Endothelial cell of umbilical vein (primary cell): ENCODE measurements at regions not wholly inside any gene's neighbourhood (a gene's known extent, or its start where the extent isn't known, plus 50 kb on each side); places are given as distances from the start of the nearest gene placed in this dataset.

Experiments
- BruUV-seq: library from RNA; stranded (reverse); fragments of 400-500 nt; replicated peaks from 2 replicates; lab custom pipeline; 2021; lab: Mats Ljungman, UMichigan
- CTCF ChIA-PET: fragments of 300-600, 350-600 bp; sonication (Branson Sonifier 250); formaldehyde crosslinking; loops from one replicate; lab custom pipeline; 2021; ENCODE audit warnings: antibody characterized with exemption, inconsistent platforms; lab: Charles Lee
- POLR2A ChIA-PET: fragments of 300-600, 350-600 bp; sonication (Branson Sonifier 250); formaldehyde crosslinking; loops from one replicate; lab custom pipeline; 2021; ENCODE audit warnings: antibody characterized with exemption, inconsistent platforms; lab: Charles Lee
- DNase-seq: peaks from one replicate; pipeline ENCODE4 v3.0.0-alpha.2; 2011; ENCODE audit warnings: low read depth, low spot score
- FAIRE-seq: peaks from 2 replicates; lab custom pipeline; 2011; peaks lifted over from hg19 to GRCh38; lab: Jason Lieb, UNC
- H2AFZ ChIP-seq: 2 replicates; pipeline ENCODE4 v1.6.0; 2012; ENCODE audit warnings: low read depth, low read length, control low read depth, inconsistent platforms
- H3K27ac ChIP-seq: 2 replicates; pipeline ENCODE4 v1.5.1; 2011; ENCODE audit warnings: low read depth, mild to moderate bottlenecking, control low read depth, low read length, moderate library complexity; ENCODE audit not compliant: insufficient read depth
- H3K27me3 ChIP-seq, 2 experiments: 2 replicates each; pipeline versions ENCODE4 v1.6.0 to v1.6.1; 2011; ENCODE audit warnings: low read length in 2 of 2, mixed read lengths in 1 of 2; ENCODE audit not compliant: control insufficient read depth in 2 of 2, insufficient read depth in 2 of 2
- H3K36me3 ChIP-seq, 2 experiments: 2 replicates in 1 of 2; 3 replicates in 1 of 2; pipeline ENCODE4 v1.5.1; 2011; ENCODE audit warnings: low read length in 2 of 2, mild to moderate bottlenecking in 1 of 2, moderate library complexity in 1 of 2; ENCODE audit not compliant: control insufficient read depth in 2 of 2, insufficient read depth in 2 of 2; ENCODE audit errors: extremely low read depth in 1 of 2
- H3K4me1 ChIP-seq: 3 replicates; pipeline ENCODE4 v1.5.1; 2011; ENCODE audit warnings: mild to moderate bottlenecking, low read length; ENCODE audit not compliant: control insufficient read depth, insufficient read depth; ENCODE audit errors: extremely low read depth
- H3K4me2 ChIP-seq: 2 replicates; pipeline ENCODE4 v1.6.1; 2011; ENCODE audit warnings: low read length, control low read depth, mixed read lengths; ENCODE audit not compliant: insufficient read depth
- H3K4me3 ChIP-seq, 3 experiments: fragments of 200-600 bp in 1 of 3; sonication (generic), shearing (Covaris generic) in 1 of 3; replicated peaks in 1 of 3; 2 replicates each; pipeline ENCODE4 v1.5.1; 2011 to 2016; ENCODE audit warnings: control low read depth in 3 of 3, low read length in 3 of 3, mild to moderate bottlenecking in 2 of 3, inconsistent platforms in 1 of 3, low read depth in 1 of 3, moderate library complexity in 1 of 3; ENCODE audit not compliant: insufficient read depth in 1 of 3
- H3K79me2 ChIP-seq: 2 replicates; pipeline ENCODE4 v1.6.0; 2012; ENCODE audit warnings: low read length, inconsistent platforms; ENCODE audit not compliant: control insufficient read depth, insufficient read depth
- H3K9ac ChIP-seq: replicated peaks from 2 replicates; pipeline ENCODE3; 2011; ENCODE audit warnings: low read length, control low read depth; ENCODE audit not compliant: insufficient read depth; ENCODE audit errors: extremely low read depth
- H3K9me1 ChIP-seq: replicated peaks from 3 replicates; pipeline ENCODE4 v1.6.0; 2011; ENCODE audit warnings: mild to moderate bottlenecking, low read length; ENCODE audit not compliant: control insufficient read depth, insufficient read depth; ENCODE audit errors: extremely low read depth
- H3K9me3 ChIP-seq: replicated peaks from 2 replicates; pipeline ENCODE4 v1.5.1; 2012; ENCODE audit warnings: low read length, inconsistent platforms; ENCODE audit not compliant: control insufficient read depth, insufficient read depth
- H4K20me1 ChIP-seq: replicated peaks from 2 replicates; pipeline ENCODE3; 2011; ENCODE audit warnings: mild to moderate bottlenecking, low read length; ENCODE audit not compliant: control insufficient read depth, insufficient read depth; ENCODE audit errors: extremely low read depth
- EZH2 ChIP-seq: IDR thresholded peaks from 2 replicates; pipeline ENCODE4 v1.6.1; 2012; ENCODE audit warnings: borderline replicate concordance, low read depth, mild to moderate bottlenecking, moderate library complexity, low read length, inconsistent platforms; ENCODE audit not compliant: severe bottlenecking
- FOS ChIP-seq: IDR thresholded peaks from 2 replicates; pipeline ENCODE4 v1.6.1; 2011; ENCODE audit warnings: mild to moderate bottlenecking, low read length, moderate library complexity, borderline replicate concordance; ENCODE audit not compliant: insufficient read depth
- GATA2 ChIP-seq: IDR thresholded peaks from 2 replicates; pipeline ENCODE4 v1.7.0; 2011; ENCODE audit warnings: low read depth, mild to moderate bottlenecking, moderate library complexity, mixed read lengths, low read length; ENCODE audit not compliant: insufficient read length, insufficient read depth
- JUN ChIP-seq: IDR thresholded peaks from 2 replicates; pipeline ENCODE4 v1.6.1; 2011; ENCODE audit warnings: borderline replicate concordance, low read depth; ENCODE audit not compliant: insufficient read length, insufficient read depth
- MAX ChIP-seq: IDR thresholded peaks from 2 replicates; pipeline ENCODE4 v1.6.1; 2011; ENCODE audit not compliant: insufficient read depth, insufficient read length
- MYC ChIP-seq: IDR thresholded peaks from one replicate; pipeline ENCODE4 v1.6.1; 2011; ENCODE audit warnings: mild to moderate bottlenecking, low read depth, low read length
- POLR2A ChIP-seq: IDR thresholded peaks from 2 replicates; pipeline ENCODE4 v1.6.1; 2012; ENCODE audit warnings: low read depth, mild to moderate bottlenecking, control low read depth, low read length
- POLR2AphosphoS5 ChIP-seq: IDR thresholded peaks from 2 replicates; pipeline ENCODE4 v1.6.1; 2012; ENCODE audit warnings: low read depth, mild to moderate bottlenecking, control low read depth, low read length, moderate library complexity; ENCODE audit not compliant: insufficient read depth
- dilution Hi-C: fragments of 300-500 bp; cut with MboI; formaldehyde crosslinking; loops from one replicate; pipeline ENCODE4 v1.15.0; 2019; ENCODE audit warnings: low sequenced_read_pairs; ENCODE audit not compliant: extremely low pct_ligation_motif_present
- intact Hi-C: fragments of 100-400 bp; cut with micrococcal nuclease; formaldehyde crosslinking; loops from one replicate; pipeline ENCODE4 v1.10.0; 2022
- TF ChIP-seq, protein P1 (sequence below), 2 donors: IDR thresholded peaks; 1 replicate in 1 of 2; 2 replicates in 1 of 2; pipeline ENCODE4 v1.5.1; 2011; ENCODE audit warnings: low read length in 2 of 2, mild to moderate bottlenecking in 2 of 2, moderate library complexity in 2 of 2, control low read depth in 1 of 2, inconsistent platforms in 1 of 2, low read depth in 1 of 2; ENCODE audit not compliant: insufficient read depth in 1 of 2; ENCODE audit errors: extremely low read depth in 1 of 2

DNA sequence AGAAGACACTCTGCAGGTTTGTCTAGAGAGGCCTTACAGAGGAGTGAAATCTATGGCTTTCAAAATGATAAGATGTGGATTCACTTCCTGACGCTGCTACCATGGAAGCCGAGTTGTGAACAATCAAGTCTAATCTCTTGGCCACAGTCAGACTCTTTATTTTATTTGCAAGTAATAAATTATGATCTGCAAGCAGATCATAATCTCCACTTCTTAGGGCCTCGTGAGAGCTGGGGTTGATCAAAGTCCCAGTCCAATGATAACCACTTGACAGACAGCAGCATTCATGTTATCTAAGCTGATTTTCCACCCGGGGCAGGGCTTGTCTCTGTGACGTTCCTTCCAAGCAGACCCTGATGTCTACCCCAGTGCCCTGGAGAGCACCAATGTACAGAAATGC is 776.4 kb upstream of the AUTS2 start:
- no TSS peak for BruUV-seq
- H2AFZ ChIP-seq = no peak overlapping the region
- POLR2A ChIA-PET = no interaction called here

More for the DNA sequence above, 776.4 kb upstream of the AUTS2 start:
- H3K79me2 ChIP-seq = no peaks in the 10 kb centered on the region
- H3K9me3 ChIP-seq = peaks cover 7% of the 10 kb centered on the region
- dilution Hi-C loops (no loop called here), intact Hi-C loops (no loop called here)
- H3K4me2 ChIP-seq = no peak overlapping the region
- no peaks in the 10 kb centered on the region for H4K20me1 ChIP-seq
- H3K9ac ChIP-seq = no peak overlapping the region
- no peaks in the 10 kb centered on the region for H3K4me1 ChIP-seq
- TF ChIP-seq JUN (no peak), FOS (no peak), POLR2AphosphoS5 (no peak), MAX (no peak), POLR2A (no peak), MYC (no peak), GATA2 (no peak), EZH2 (no peak)
- TF ChIP-seq, protein P1, sequence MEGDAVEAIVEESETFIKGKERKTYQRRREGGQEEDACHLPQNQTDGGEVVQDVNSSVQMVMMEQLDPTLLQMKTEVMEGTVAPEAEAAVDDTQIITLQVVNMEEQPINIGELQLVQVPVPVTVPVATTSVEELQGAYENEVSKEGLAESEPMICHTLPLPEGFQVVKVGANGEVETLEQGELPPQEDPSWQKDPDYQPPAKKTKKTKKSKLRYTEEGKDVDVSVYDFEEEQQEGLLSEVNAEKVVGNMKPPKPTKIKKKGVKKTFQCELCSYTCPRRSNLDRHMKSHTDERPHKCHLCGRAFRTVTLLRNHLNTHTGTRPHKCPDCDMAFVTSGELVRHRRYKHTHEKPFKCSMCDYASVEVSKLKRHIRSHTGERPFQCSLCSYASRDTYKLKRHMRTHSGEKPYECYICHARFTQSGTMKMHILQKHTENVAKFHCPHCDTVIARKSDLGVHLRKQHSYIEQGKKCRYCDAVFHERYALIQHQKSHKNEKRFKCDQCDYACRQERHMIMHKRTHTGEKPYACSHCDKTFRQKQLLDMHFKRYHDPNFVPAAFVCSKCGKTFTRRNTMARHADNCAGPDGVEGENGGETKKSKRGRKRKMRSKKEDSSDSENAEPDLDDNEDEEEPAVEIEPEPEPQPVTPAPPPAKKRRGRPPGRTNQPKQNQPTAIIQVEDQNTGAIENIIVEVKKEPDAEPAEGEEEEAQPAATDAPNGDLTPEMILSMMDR (IDR thresholded peaks at IDR 0.05; ENCODE audit: extremely low read depth in 1 of 2, insufficient read depth in 1 of 2, low read depth in 1 of 2, low read length in 2 of 2) = no peak
- no peaks in the 10 kb centered on the region for H3K9me1 ChIP-seq
- FAIRE-seq = no peak
- H3K27ac ChIP-seq = no peak overlapping the region
- no peak for DNase-seq
- H3K4me3 ChIP-seq = no peak overlapping the region
- no peaks in the 10 kb centered on the region for H3K27me3 ChIP-seq
- CTCF ChIA-PET = no interaction called here
- no peaks in the 10 kb centered on the region for H3K36me3 ChIP-seq
